MM.1S (cell line): ENCODE measurements at regions not wholly inside any gene's neighbourhood (a gene's known extent, or its start where the extent isn't known, plus 50 kb on each side); places are given as distances from the start of the nearest gene placed in this dataset.

Experiments
- DNase-seq: peaks from one replicate; pipeline ENCODE4 v3.0.0-alpha.2; 2015
- H2AFZ ChIP-seq: fragments of 300-600 bp; sonication (generic); 2 replicates; pipeline ENCODE4 v1.6.0; 2016; ENCODE audit warnings: antibody characterized with exemption, low read length
- H3F3A ChIP-seq: fragments of 300-600 bp; sonication (generic); 2 replicates; pipeline ENCODE4 v1.6.1; 2016; ENCODE audit warnings: mild to moderate bottlenecking, antibody characterized with exemption, low read length, moderate library complexity, mixed read lengths; ENCODE audit not compliant: insufficient read depth
- H3K27ac ChIP-seq: fragments of 300-600 bp; sonication (generic); 2 replicates; pipeline ENCODE4 v1.5.1; 2016; ENCODE audit warnings: mild to moderate bottlenecking, low read length
- H3K27me3 ChIP-seq: fragments of 300-600 bp; sonication (generic); replicated peaks from 2 replicates; pipeline ENCODE4 v1.6.0; 2016; ENCODE audit warnings: low read length; ENCODE audit not compliant: insufficient read depth
- H3K36me3 ChIP-seq: fragments of 300-600 bp; sonication (generic); replicated peaks from 2 replicates; pipeline ENCODE4 v1.6.1; 2016; ENCODE audit warnings: mild to moderate bottlenecking, low read length, mixed read lengths; ENCODE audit not compliant: insufficient read depth
- H3K4me1 ChIP-seq: fragments of 300-600 bp; sonication (generic); 2 replicates; pipeline ENCODE4 v1.6.1; 2016; ENCODE audit warnings: low read length, mixed read lengths
- H3K4me2 ChIP-seq: fragments of 300-600 bp; sonication (generic); 2 replicates; pipeline ENCODE4 v1.6.0; 2016; ENCODE audit warnings: low read depth, low read length
- H3K4me3 ChIP-seq: fragments of 300-600 bp; sonication (generic); 2 replicates; pipeline ENCODE4 v1.5.1; 2016; ENCODE audit warnings: low read length, mixed read lengths
- H3K79me2 ChIP-seq: fragments of 300-600 bp; sonication (generic); 2 replicates; pipeline ENCODE4 v1.6.1; 2016; ENCODE audit warnings: mixed run types, low read length, mixed read lengths
- H3K9ac ChIP-seq: fragments of 300-600 bp; sonication (generic); 2 replicates; pipeline ENCODE4 v1.6.1; 2016; ENCODE audit warnings: low read length, mixed read lengths
- H3K9me2 ChIP-seq: fragments of 300-600 bp; sonication (generic); replicated peaks from 2 replicates; pipeline ENCODE4 v1.6.1; 2016; ENCODE audit warnings: mild to moderate bottlenecking, low read length, mixed read lengths; ENCODE audit not compliant: insufficient read depth
- H3K9me3 ChIP-seq: fragments of 300-600 bp; sonication (generic); replicated peaks from 2 replicates; pipeline ENCODE4 v1.6.1; 2016; ENCODE audit warnings: mild to moderate bottlenecking, low read length, mixed read lengths; ENCODE audit not compliant: insufficient read depth
- H4K20me1 ChIP-seq: fragments of 300-600 bp; sonication (generic); 2 replicates; pipeline ENCODE4 v1.6.1; 2016; ENCODE audit warnings: mild to moderate bottlenecking, low read length, moderate library complexity, mixed read lengths; ENCODE audit not compliant: insufficient read depth
- CTCF ChIP-seq: fragments of 300-600 bp; sonication (generic); IDR thresholded peaks from 2 replicates; pipeline ENCODE4 v1.5.1; 2016; ENCODE audit warnings: antibody characterized with exemption, low read length, mixed read lengths
- EZH2 ChIP-seq: fragments of 300-600 bp; sonication (generic); optimal IDR thresholded peaks from 2 replicates; pipeline ENCODE3; 2017; ENCODE audit warnings: low read depth, mild to moderate bottlenecking, antibody characterized with exemption, low read length, mixed read lengths
- EZH2phosphoT487 ChIP-seq: fragments of 300-600 bp; sonication (generic); IDR thresholded peaks from 2 replicates; pipeline ENCODE4 v1.6.1; 2018; ENCODE audit warnings: antibody characterized with exemption, low read length

GRCh38 chr5:9850456-9850855, 220.3 kb upstream of the TAS2R1 start:
- Histone ChIP-seq H3K9me2 (no peaks in the 10 kb centered on the region), H3K27me3 (no peaks in the 10 kb centered on the region), H3K36me3 (no peaks in the 10 kb centered on the region), H3K79me2 (no peaks in the 10 kb centered on the region), H3K4me1 (no peaks in the 10 kb centered on the region), H3K9me3 (no peaks in the 10 kb centered on the region), H3K4me2 (no peak overlapping the region), H3K4me3 (no peak overlapping the region), H2AFZ (no peak overlapping the region), H4K20me1 (no peaks in the 10 kb centered on the region), H3K27ac (no peak overlapping the region), H3F3A (no peaks in the 10 kb centered on the region), H3K9ac (no peak overlapping the region)
- TF ChIP-seq EZH2 (no peak), CTCF (no peak), EZH2phosphoT487 (no peak)
- no peak for DNase-seq

- H3K79me2 ChIP-seq = no peaks in the 10 kb centered on the region
- no peaks in the 10 kb centered on the region for H3K27me3 ChIP-seq
- no peaks in the 10 kb centered on the region for H3K4me1 ChIP-seq
- TF ChIP-seq CTCF (no peak), EZH2phosphoT487 (no peak), EZH2 (no peak)
- H3K4me2 ChIP-seq = no peak overlapping the region
- no peaks in the 10 kb centered on the region for H3K9me2 ChIP-seq
- no peak overlapping the region for H2AFZ ChIP-seq
- no peaks in the 10 kb centered on the region for H3K9me3 ChIP-seq
- no peaks in the 10 kb centered on the region for H4K20me1 ChIP-seq
- no peaks in the 10 kb centered on the region for H3F3A ChIP-seq
- H3K4me3 ChIP-seq = no peak overlapping the region
- no peak overlapping the region for H3K9ac ChIP-seq
- no peak for DNase-seq
- no peak overlapping the region for H3K27ac ChIP-seq
- no peaks in the 10 kb centered on the region for H3K36me3 ChIP-seq
These were observed 217.5 kb upstream of the TAS2R1 start for GRCh38 chr5:9847631-9848030.

GRCh38 chr5:9845185-9845584, 215.0 kb upstream of the TAS2R1 start:
- H3K9me2 ChIP-seq = no peaks in the 10 kb centered on the region
- H3F3A ChIP-seq = no peaks in the 10 kb centered on the region
- H3K27ac ChIP-seq = no peak overlapping the region
- H3K27me3 ChIP-seq = no peaks in the 10 kb centered on the region
- H3K36me3 ChIP-seq = no peaks in the 10 kb centered on the region
- no peak overlapping the region for H3K9ac ChIP-seq
- H3K4me2 ChIP-seq = no peak overlapping the region
- no peak overlapping the region for H3K4me3 ChIP-seq
- no peak overlapping the region for H2AFZ ChIP-seq
- H3K79me2 ChIP-seq = no peaks in the 10 kb centered on the region
- TF ChIP-seq EZH2phosphoT487 (no peak), EZH2 (no peak), CTCF (no peak)
- no peaks in the 10 kb centered on the region for H3K4me1 ChIP-seq
- H4K20me1 ChIP-seq = no peaks in the 10 kb centered on the region
- H3K9me3 ChIP-seq = no peaks in the 10 kb centered on the region
- no peak for DNase-seq
